ENCODE measurements at regions not wholly inside any gene's neighbourhood (a gene's known extent, or its start where the extent isn't known, plus 50 kb on each side); places are given as distances from the start of the nearest gene placed in this dataset.

GRCh38 chr15:72872066-72872845 lies 88.7 kb upstream of the ADPGK start:
- Histone ChIP-seq H3K27me3 (no peaks in the 10 kb centered on the region), H3K4me1 (ENCODE audit: low read depth) (peaks cover 8% of the 10 kb centered on the region), H3K27ac (no peak overlapping the region), H3K36me3 (no peaks in the 10 kb centered on the region), H3K9me3 (ENCODE audit: low read depth) (no peaks in the 10 kb centered on the region), H3K4me3 (no peak overlapping the region)
- no peak for DNase-seq (ENCODE audit: low read depth in 1 of 2, low spot score in 1 of 2)
- TF ChIP-seq CTCF (IDR thresholded peaks at IDR 0.05; ENCODE audit: low read depth, low read length) = no peak

- H3K36me3 ChIP-seq = no peaks in the 10 kb centered on the region
- no peak for DNase-seq (ENCODE audit: low read depth in 1 of 2, low spot score in 1 of 2)
- no peak overlapping the region for H3K27ac ChIP-seq
- no peaks in the 10 kb centered on the region for H3K9me3 ChIP-seq (ENCODE audit: low read depth)
- H3K4me3 ChIP-seq = no peak overlapping the region
- H3K27me3 ChIP-seq = no peaks in the 10 kb centered on the region
- TF ChIP-seq CTCF (IDR thresholded peaks at IDR 0.05; ENCODE audit: low read depth, low read length) = no peak
- H3K4me1 ChIP-seq (ENCODE audit: low read depth) = peaks cover 8% of the 10 kb centered on the region
Measured at GRCh38 chr15:72866866-72867616, 83.5 kb upstream of the ADPGK start.

- Histone ChIP-seq H3K9me3 (ENCODE audit: low read depth) (no peaks in the 10 kb centered on the region), H3K4me1 (ENCODE audit: low read depth) (peaks cover 8% of the 10 kb centered on the region), H3K27me3 (no peaks in the 10 kb centered on the region), H3K4me3 (no peak overlapping the region), H3K36me3 (no peaks in the 10 kb centered on the region), H3K27ac (no peak overlapping the region)
- no peak for DNase-seq (ENCODE audit: low read depth in 1 of 2, low spot score in 1 of 2)
- no peak for TF ChIP-seq CTCF (IDR thresholded peaks at IDR 0.05; ENCODE audit: low read depth, low read length)
Measured at GRCh38 chr15:72866182-72866581, 82.6 kb upstream of the ADPGK start.

GRCh38 chr15:72865486-72865885 lies 81.9 kb upstream of the ADPGK start:
- peak in 1 of 2 donors; percentile 11 for DNase-seq (ENCODE audit: low read depth in 1 of 2, low spot score in 1 of 2)
- no peak for TF ChIP-seq CTCF (IDR thresholded peaks at IDR 0.05; ENCODE audit: low read depth, low read length)

GRCh38 chr15:72864681-72865080 lies 81.1 kb upstream of the ADPGK start:
- no peaks in the 10 kb centered on the region for H3K36me3 ChIP-seq
- no peak for DNase-seq (ENCODE audit: low read depth in 1 of 2, low spot score in 1 of 2)

More at GRCh38 chr15:72865486-72865885, 81.9 kb upstream of the ADPGK start:
- Histone ChIP-seq H3K4me1 (ENCODE audit: low read depth) (peaks cover 8% of the 10 kb centered on the region), H3K27me3 (no peaks in the 10 kb centered on the region), H3K4me3 (no peak overlapping the region), H3K9me3 (ENCODE audit: low read depth) (no peaks in the 10 kb centered on the region), H3K36me3 (no peaks in the 10 kb centered on the region), H3K27ac (no peak overlapping the region)

More at GRCh38 chr15:72864681-72865080, 81.1 kb upstream of the ADPGK start:
- no peaks in the 10 kb centered on the region for H3K9me3 ChIP-seq (ENCODE audit: low read depth)
- no peak for TF ChIP-seq CTCF (IDR thresholded peaks at IDR 0.05; ENCODE audit: low read depth, low read length)
- H3K4me1 ChIP-seq (ENCODE audit: low read depth) = peaks cover 6% of the 10 kb centered on the region
- H3K27ac ChIP-seq = no peak overlapping the region
- no peak overlapping the region for H3K4me3 ChIP-seq
- no peaks in the 10 kb centered on the region for H3K27me3 ChIP-seq
